ENCODE measurements at regions not wholly inside any gene's neighbourhood (a gene's known extent, or its start where the extent isn't known, plus 50 kb on each side); places are given as distances from the start of the nearest gene placed in this dataset.

- no peak overlapping the region for H3K27ac Mint-ChIP-seq (ENCODE audit: unreplicated experiment)
- no peak for DNase-seq (ENCODE audit: low spot score)
- no peaks in the 10 kb centered on the region for H3K36me3 Mint-ChIP-seq (ENCODE audit: low read depth, unreplicated experiment)
- TF ChIP-seq CTCF (IDR thresholded peaks at IDR 0.05; ENCODE audit: unreplicated experiment): no peak
- no peak overlapping the region for H3K4me3 Mint-ChIP-seq (ENCODE audit: unreplicated experiment)
- H3K9me3 Mint-ChIP-seq (ENCODE audit: unreplicated experiment): no peaks in the 10 kb centered on the region
- H3K4me1 Mint-ChIP-seq (ENCODE audit: unreplicated experiment): no peaks in the 10 kb centered on the region
- no peaks in the 10 kb centered on the region for H3K27me3 Mint-ChIP-seq (ENCODE audit: unreplicated experiment)
Observed at GRCh38 chr10:109259293-109259692, 664.0 kb downstream of the XPNPEP1 start.

- H3K4me3 Mint-ChIP-seq (ENCODE audit: unreplicated experiment): no peak overlapping the region
- no peak for TF ChIP-seq CTCF (IDR thresholded peaks at IDR 0.05; ENCODE audit: unreplicated experiment)
- H3K4me1 Mint-ChIP-seq (ENCODE audit: unreplicated experiment): no peaks in the 10 kb centered on the region
- no peaks in the 10 kb centered on the region for H3K36me3 Mint-ChIP-seq (ENCODE audit: low read depth, unreplicated experiment)
- no peaks in the 10 kb centered on the region for H3K27me3 Mint-ChIP-seq (ENCODE audit: unreplicated experiment)
- no peaks in the 10 kb centered on the region for H3K9me3 Mint-ChIP-seq (ENCODE audit: unreplicated experiment)
- no peak overlapping the region for H3K27ac Mint-ChIP-seq (ENCODE audit: unreplicated experiment)
- no peak for DNase-seq (ENCODE audit: low spot score)
Observed at GRCh38 chr10:109253306-109253705, 670.0 kb downstream of the XPNPEP1 start.

- Mint-ChIP-seq H3K4me1 (ENCODE audit: unreplicated experiment) (no peaks in the 10 kb centered on the region), H3K27ac (ENCODE audit: unreplicated experiment) (no peak overlapping the region), H3K27me3 (ENCODE audit: unreplicated experiment) (no peaks in the 10 kb centered on the region), H3K9me3 (ENCODE audit: unreplicated experiment) (no peaks in the 10 kb centered on the region), H3K36me3 (ENCODE audit: low read depth, unreplicated experiment) (no peaks in the 10 kb centered on the region), H3K4me3 (ENCODE audit: unreplicated experiment) (no peak overlapping the region)
- DNase-seq (ENCODE audit: low spot score): no peak
- TF ChIP-seq CTCF (IDR thresholded peaks at IDR 0.05; ENCODE audit: unreplicated experiment): no peak
Observed at GRCh38 chr10:109250152-109250551, 673.2 kb downstream of the XPNPEP1 start.

GRCh38 chr10:109247814-109248213 is 675.5 kb downstream of the XPNPEP1 start:
- Mint-ChIP-seq H3K36me3 (ENCODE audit: low read depth, unreplicated experiment) (no peaks in the 10 kb centered on the region), H3K9me3 (ENCODE audit: unreplicated experiment) (no peaks in the 10 kb centered on the region), H3K4me1 (ENCODE audit: unreplicated experiment) (no peaks in the 10 kb centered on the region), H3K4me3 (ENCODE audit: unreplicated experiment) (no peak overlapping the region), H3K27ac (ENCODE audit: unreplicated experiment) (no peak overlapping the region), H3K27me3 (ENCODE audit: unreplicated experiment) (no peaks in the 10 kb centered on the region)
- TF ChIP-seq CTCF (IDR thresholded peaks at IDR 0.05; ENCODE audit: unreplicated experiment): no peak
- DNase-seq (ENCODE audit: low spot score): no peak

- no peak overlapping the region for H3K27ac Mint-ChIP-seq (ENCODE audit: unreplicated experiment)
- H3K4me3 Mint-ChIP-seq (ENCODE audit: unreplicated experiment): no peak overlapping the region
- no peak for DNase-seq (ENCODE audit: low spot score)
- no peaks in the 10 kb centered on the region for H3K4me1 Mint-ChIP-seq (ENCODE audit: unreplicated experiment)
- no peaks in the 10 kb centered on the region for H3K27me3 Mint-ChIP-seq (ENCODE audit: unreplicated experiment)
- no peak for TF ChIP-seq CTCF (IDR thresholded peaks at IDR 0.05; ENCODE audit: unreplicated experiment)
- H3K36me3 Mint-ChIP-seq (ENCODE audit: low read depth, unreplicated experiment): no peaks in the 10 kb centered on the region
- no peaks in the 10 kb centered on the region for H3K9me3 Mint-ChIP-seq (ENCODE audit: unreplicated experiment)
Observed at GRCh38 chr10:109245821-109246220, 677.5 kb downstream of the XPNPEP1 start.

All from endothelial cell (in vitro differentiated cells).